H1 (cell line): ENCODE measurements at regions not wholly inside any gene's neighbourhood (a gene's known extent, or its start where the extent isn't known, plus 50 kb on each side); places are given as distances from the start of the nearest gene placed in this dataset.

Source experiments
- CTCF ChIA-PET: fragments of 300-600 bp; sonication (Branson Sonifier 250); formaldehyde crosslinking; loops from one replicate; lab custom pipeline; 2021; ENCODE audit not compliant: partially characterized antibody; lab: Charles Lee
- POLR2A ChIA-PET: fragments of 300-600 bp; sonication (Branson Sonifier 250); formaldehyde crosslinking; loops from one replicate; lab custom pipeline; 2021; ENCODE audit warnings: inconsistent platforms; ENCODE audit not compliant: partially characterized antibody; lab: Charles Lee
- DNase-seq, 2 experiments: peaks; one replicate each; pipeline versions ENCODE4 v3.0.0 to v3.0.0-alpha.2; 2010 to 2022; ENCODE audit warnings: low spot score in 2 of 2, low read depth in 1 of 2, mixed read lengths in 1 of 2
- FAIRE-seq: peaks from 2 replicates; lab custom pipeline; 2011; peaks lifted over from hg19 to GRCh38; lab: Jason Lieb, UNC
- H2AFZ ChIP-seq: 2 replicates; pipeline ENCODE4 v1.8.1; 2012; ENCODE audit warnings: low read length, inconsistent platforms
- H2AK5ac ChIP-seq: 2 replicates; pipeline ENCODE4 v1.6.1; 2013; ENCODE audit warnings: low read depth, low read length
- H2BK120ac ChIP-seq: replicated peaks from 2 replicates; pipeline ENCODE3; 2013; ENCODE audit warnings: low read depth, low read length, inconsistent platforms
- H2BK12ac ChIP-seq: 2 replicates; pipeline ENCODE4 v1.6.1; 2013; ENCODE audit warnings: low read depth, low read length
- H2BK15ac ChIP-seq: 2 replicates; pipeline ENCODE4 v1.6.1; 2013; ENCODE audit warnings: low read length
- H2BK20ac ChIP-seq: 2 replicates; pipeline ENCODE4 v1.6.1; 2013; ENCODE audit warnings: low read length
- H2BK5ac ChIP-seq: 2 replicates; pipeline ENCODE4 v1.6.1; 2013; ENCODE audit warnings: low read depth, low read length
- H3K14ac ChIP-seq: 2 replicates; pipeline ENCODE4 v1.6.1; 2013; ENCODE audit warnings: inconsistent platforms; ENCODE audit not compliant: insufficient read length
- H3K18ac ChIP-seq: 2 replicates; pipeline ENCODE4 v1.6.1; 2013; ENCODE audit warnings: low read length; ENCODE audit errors: extremely low read depth
- H3K23ac ChIP-seq: 2 replicates; pipeline ENCODE4 v1.6.1; 2013; ENCODE audit warnings: inconsistent platforms; ENCODE audit not compliant: insufficient read length
- H3K23me2 ChIP-seq: 2 replicates; pipeline ENCODE4 v1.6.1; 2013; ENCODE audit warnings: low read depth, low read length
- H3K27ac ChIP-seq: 2 replicates; pipeline ENCODE4 v1.6.1; 2011; ENCODE audit warnings: low read depth, low read length, inconsistent platforms
- H3K27me3 ChIP-seq, 4 experiments: replicated peaks in 1 of 4; 1 replicate in 1 of 4; 2 replicates in 3 of 4; pipeline versions ENCODE4 v1.6.1 to v1.8.1; 2011 to 2013; ENCODE audit warnings: low read length in 3 of 4, mild to moderate bottlenecking in 3 of 4, inconsistent platforms in 2 of 4, mixed read lengths in 2 of 4, moderate library complexity in 1 of 4; ENCODE audit not compliant: control insufficient read depth in 3 of 4, insufficient read depth in 3 of 4; ENCODE audit errors: extremely low read depth in 1 of 4
- H3K36me3 ChIP-seq, 4 experiments: 2 replicates each; pipeline versions ENCODE4 v1.6.1 to v1.8.1; 2011 to 2013; ENCODE audit warnings: mild to moderate bottlenecking in 4 of 4, low read length in 3 of 4, moderate library complexity in 2 of 4, control low read depth in 1 of 4, inconsistent platforms in 1 of 4; ENCODE audit not compliant: insufficient read depth in 4 of 4, control insufficient read depth in 2 of 4
- H3K4ac ChIP-seq: replicated peaks from 2 replicates; pipeline ENCODE3; 2013; ENCODE audit warnings: low read length, low read depth, mixed read lengths, inconsistent platforms; ENCODE audit not compliant: insufficient read length
- H3K4me1 ChIP-seq, 4 experiments: replicated peaks in 1 of 4; 1 replicate in 1 of 4; 2 replicates in 3 of 4; pipeline versions ENCODE4 v1.6.1 to v1.8.1; 2011 to 2013; ENCODE audit warnings: low read length in 3 of 4, inconsistent platforms in 2 of 4, mixed read lengths in 1 of 4; ENCODE audit not compliant: insufficient read depth in 4 of 4, control insufficient read depth in 3 of 4
- H3K4me2 ChIP-seq, 2 experiments: 2 replicates each; pipeline versions ENCODE4 v1.6.1 to v1.8.1; 2011 to 2013; ENCODE audit warnings: low read depth in 2 of 2, low read length in 2 of 2, control low read depth in 1 of 2, inconsistent platforms in 1 of 2, mild to moderate bottlenecking in 1 of 2; ENCODE audit not compliant: insufficient read depth in 1 of 2
- H3K4me3 ChIP-seq, 4 experiments: fragments of 200-600, 300-600 bp in 1 of 4; sonication (generic), shearing (Covaris generic), sonication (Bioruptor Twin) in 1 of 4; 2 replicates each; pipeline versions ENCODE4 v1.5.1 to v1.8.1; 2011 to 2016; ENCODE audit warnings: low read length in 4 of 4, low read depth in 3 of 4, control low read depth in 2 of 4, inconsistent platforms in 2 of 4, mild to moderate bottlenecking in 2 of 4, mixed read lengths in 1 of 4, moderate library complexity in 1 of 4; ENCODE audit not compliant: insufficient read depth in 2 of 4; ENCODE audit errors: extremely low read depth in 1 of 4
- H3K56ac ChIP-seq: replicated peaks from 2 replicates; pipeline ENCODE3; 2013; ENCODE audit warnings: low read depth, mild to moderate bottlenecking, mixed read lengths, low read length, inconsistent platforms; ENCODE audit not compliant: insufficient read length
- H3K79me1 ChIP-seq: 2 replicates; pipeline ENCODE4 v1.6.1; 2013; ENCODE audit warnings: low read depth, low read length, control low read depth
- H3K79me2 ChIP-seq, 2 experiments: 2 replicates each; pipeline versions ENCODE4 v1.6.1 to v1.8.1; 2012 to 2013; ENCODE audit warnings: low read length in 2 of 2, mild to moderate bottlenecking in 2 of 2, inconsistent platforms in 1 of 2; ENCODE audit not compliant: insufficient read depth in 2 of 2, control insufficient read depth in 1 of 2
- H3K9ac ChIP-seq, 4 experiments: replicated peaks in 1 of 4; 1 replicate in 1 of 4; 2 replicates in 3 of 4; pipeline versions ENCODE4 v1.6.1 to v1.8.1; 2011 to 2013; ENCODE audit warnings: low read depth in 3 of 4, low read length in 3 of 4, control low read depth in 2 of 4, mild to moderate bottlenecking in 2 of 4, moderate library complexity in 2 of 4, inconsistent platforms in 1 of 4; ENCODE audit errors: extremely low read depth in 1 of 4
- H3K9me3 ChIP-seq, 2 experiments: 2 replicates each; pipeline versions ENCODE4 v1.6.1 to v1.8.1; 2012 to 2013; ENCODE audit warnings: mild to moderate bottlenecking in 2 of 2, moderate library complexity in 2 of 2, control low read depth in 1 of 2, inconsistent platforms in 1 of 2, low read depth in 1 of 2, low read length in 1 of 2, mixed read lengths in 1 of 2; ENCODE audit not compliant: insufficient read depth in 2 of 2
- H4K20me1 ChIP-seq, 2 experiments: replicated peaks in 1 of 2; 2 replicates each; pipeline versions ENCODE3 to v1.8.1; 2011 to 2013; ENCODE audit warnings: inconsistent platforms in 2 of 2, low read length in 2 of 2, mild to moderate bottlenecking in 1 of 2; ENCODE audit not compliant: insufficient read depth in 2 of 2, control insufficient read depth in 1 of 2
- H4K5ac ChIP-seq: 2 replicates; pipeline ENCODE4 v1.6.1; 2013; ENCODE audit warnings: low read length, low read depth, mixed read lengths, inconsistent platforms; ENCODE audit not compliant: insufficient read length
- H4K8ac ChIP-seq: 2 replicates; pipeline ENCODE4 v1.8.0; 2013; ENCODE audit warnings: mild to moderate bottlenecking, moderate library complexity, low read length, inconsistent platforms; ENCODE audit not compliant: insufficient read depth; ENCODE audit errors: extremely low read depth
- H4K91ac ChIP-seq: replicated peaks from 2 replicates; pipeline ENCODE3; 2013; ENCODE audit warnings: low read length, mixed read lengths, inconsistent platforms; ENCODE audit not compliant: insufficient read length
- RAD21 ChIP-seq, 2 experiments: IDR thresholded peaks in 1 of 2; conservative IDR thresholded peaks in 1 of 2; 2 replicates each; pipeline ENCODE4 v1.6.1; 2011; ENCODE audit warnings: low read depth in 2 of 2, low read length in 2 of 2, improper control_type of control experiment in 1 of 2, inconsistent platforms in 1 of 2, mild to moderate bottlenecking in 1 of 2, moderate library complexity in 1 of 2

DNA sequence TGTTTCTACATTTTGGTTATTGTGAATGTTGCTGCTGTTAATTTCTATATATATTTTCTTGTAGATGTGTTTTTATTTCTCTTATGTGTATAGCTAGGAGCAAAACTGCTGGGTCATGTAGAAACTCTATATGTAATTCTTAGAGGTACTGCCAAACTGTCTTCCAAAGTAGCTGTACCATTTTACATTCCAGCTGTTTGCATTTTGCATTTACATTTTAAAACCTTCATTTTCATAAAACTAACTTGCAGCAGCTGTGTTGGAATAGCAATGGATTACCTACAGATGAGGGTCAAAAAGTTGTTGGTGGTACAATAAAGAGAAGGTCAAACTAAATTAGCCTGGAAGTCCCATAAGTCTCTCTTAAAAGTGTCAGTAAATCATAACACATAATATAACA is 1109.7 kb downstream of the FLRT2 start:
- no peak for FAIRE-seq
- TF ChIP-seq RAD21 (IDR thresholded peaks at IDR 0.05 in 1 of 2, conservative IDR thresholded peaks at IDR 0.05 in 1 of 2; ENCODE audit: low read depth in 2 of 2, low read length in 2 of 2): no peak

More for the DNA sequence above, 1109.7 kb downstream of the FLRT2 start:
- no peak overlapping the region for H3K27ac ChIP-seq
- H3K27me3 ChIP-seq: no peaks in the 10 kb centered on the region
- H3K56ac ChIP-seq: no peak overlapping the region
- H3K36me3 ChIP-seq: no peaks in the 10 kb centered on the region
- H2AK5ac ChIP-seq: no peak overlapping the region
- H4K8ac ChIP-seq: no peak overlapping the region
- no peak overlapping the region for H3K18ac ChIP-seq
- H2AFZ ChIP-seq: no peak overlapping the region
- no peak overlapping the region for H3K4ac ChIP-seq
- no peaks in the 10 kb centered on the region for H3K9me3 ChIP-seq
- no peak overlapping the region for H4K5ac ChIP-seq
- H2BK15ac ChIP-seq: no peak overlapping the region
- no peaks in the 10 kb centered on the region for H3K23me2 ChIP-seq
- no peak overlapping the region for H2BK20ac ChIP-seq
- H2BK5ac ChIP-seq: no peak overlapping the region
- no peak overlapping the region for H3K14ac ChIP-seq
- no peak overlapping the region for H2BK120ac ChIP-seq
- no peak overlapping the region for H3K4me2 ChIP-seq
- ChIA-PET POLR2A (no interaction called here), CTCF (no interaction called here)
- DNase-seq: no peak
- no peak overlapping the region for H2BK12ac ChIP-seq
- H3K23ac ChIP-seq: no peak overlapping the region
- H3K79me1 ChIP-seq: no peaks in the 10 kb centered on the region
- H3K79me2 ChIP-seq: no peaks in the 10 kb centered on the region
- H4K91ac ChIP-seq: no peak overlapping the region
- no peak overlapping the region for H3K4me3 ChIP-seq
- H4K20me1 ChIP-seq: no peaks in the 10 kb centered on the region
- H3K9ac ChIP-seq: no peak overlapping the region
- H3K4me1 ChIP-seq: no peaks in the 10 kb centered on the region
